HCT116 (cell line): ENCODE measurements at regions not wholly inside any gene's neighbourhood (a gene's known extent, or its start where the extent isn't known, plus 50 kb on each side); places are given as distances from the start of the nearest gene placed in this dataset.

Experiments used
- ATAC-seq: fragments of 200-7000 bp; cut with Tn5 transposase; 2 replicates; pipeline ENCODE4 v1.9.1; 2020; ENCODE audit warnings: mild to moderate bottlenecking, moderate library complexity
- BruUV-seq: library from RNA; stranded (reverse); fragments of 400-500 nt; replicated peaks from 2 replicates; lab custom pipeline; 2021; lab: Mats Ljungman, UMichigan
- CTCF ChIA-PET: fragments of 300-600 bp; sonication (Branson Sonifier 250); formaldehyde crosslinking; loops from one replicate; lab custom pipeline; 2021; ENCODE audit warnings: antibody characterized with exemption; lab: Charles Lee
- POLR2A ChIA-PET: fragments of 300-600, 350-600 bp; sonication (Branson Sonifier 250); formaldehyde crosslinking; loops from one replicate; lab custom pipeline; 2021; ENCODE audit warnings: antibody characterized with exemption; lab: Charles Lee
- RAD21 ChIA-PET, 2 experiments: fragments of 300-600 bp; sonication (Branson Sonifier 250); formaldehyde crosslinking; loops; one replicate each; lab custom pipeline; 2023; ENCODE audit warnings: low total read pairs in 2 of 2; ENCODE audit not compliant: uncharacterized antibody in 2 of 2, unreplicated experiment in 2 of 2, low non-redundant PET in 1 of 2; lab: Charles Lee
- DNase-seq: peaks from one replicate; pipeline ENCODE4 v3.0.0-alpha.2; 2010; ENCODE audit warnings: low read depth, low spot score
- H2AFZ ChIP-seq: fragments of 200-600 bp; shearing (Covaris generic), sonication (generic); 2 replicates; pipeline ENCODE4 v1.6.1; 2017; ENCODE audit warnings: low read depth, mixed run types, mixed read lengths, antibody characterized with exemption, low read length; ENCODE audit not compliant: poor library complexity, severe bottlenecking
- H3K27ac ChIP-seq: 2 replicates; pipeline ENCODE4 v1.5.1; 2012; ENCODE audit warnings: low read depth, low read length
- H3K27me3 ChIP-seq: fragments of 200-600 bp; sonication (generic); 2 replicates; pipeline ENCODE4 v1.6.1; 2016; ENCODE audit warnings: mixed run types, low read length, mixed read lengths; ENCODE audit not compliant: insufficient read depth
- H3K36me3 ChIP-seq, 2 experiments: fragments of 200-500 bp in 1 of 2; fragments of 200-600 bp in 1 of 2; sonication (Bioruptor generic) in 1 of 2; sonication (generic) in 1 of 2; 2 replicates each; pipeline versions ENCODE4 v1.5.1 to v1.6.1; 2014 to 2016; ENCODE audit warnings: low read length in 2 of 2, inconsistent platforms in 1 of 2, mixed read lengths in 1 of 2, mixed run types in 1 of 2; ENCODE audit not compliant: insufficient read depth in 2 of 2, control insufficient read depth in 1 of 2
- H3K4me1 ChIP-seq, 2 experiments: fragments of 200-600 bp in 1 of 2; sonication (generic) in 1 of 2; 2 replicates each; pipeline versions ENCODE4 v1.5.1 to v1.6.1; 2012 to 2017; ENCODE audit warnings: low read length in 2 of 2, inconsistent platforms in 1 of 2, mild to moderate bottlenecking in 1 of 2, mixed read lengths in 1 of 2, mixed run types in 1 of 2, moderate library complexity in 1 of 2; ENCODE audit not compliant: insufficient read depth in 2 of 2, control insufficient read depth in 1 of 2
- H3K4me2 ChIP-seq: fragments of 200-600 bp; sonication (generic); 2 replicates; pipeline ENCODE4 v1.6.1; 2017; ENCODE audit warnings: mixed run types, low read length, mixed read lengths
- H3K4me3 ChIP-seq, 2 experiments: fragments of 200-600 bp in 1 of 2; sonication (generic) in 1 of 2; replicated peaks in 1 of 2; 2 replicates each; pipeline ENCODE4 v1.5.1; 2011 to 2016; ENCODE audit warnings: low read length in 2 of 2, control low read depth in 1 of 2, low read depth in 1 of 2, mild to moderate bottlenecking in 1 of 2, mixed read lengths in 1 of 2, mixed run types in 1 of 2
- H3K79me2 ChIP-seq: fragments of 200-600 bp; sonication (generic); 2 replicates; pipeline ENCODE4 v1.6.1; 2017; ENCODE audit warnings: mild to moderate bottlenecking, mixed run types, low read length, moderate library complexity, mixed read lengths; ENCODE audit not compliant: insufficient read depth
- H3K9ac ChIP-seq: fragments of 200-600 bp; sonication (generic); 2 replicates; pipeline ENCODE4 v1.6.1; 2016; ENCODE audit warnings: low read length, mixed read lengths
- H3K9me2 ChIP-seq: fragments of 200-600 bp; sonication (generic), shearing (Covaris generic); 2 replicates; pipeline ENCODE4 v1.6.1; 2017; ENCODE audit warnings: mixed run types, mild to moderate bottlenecking, moderate library complexity; ENCODE audit not compliant: insufficient read depth
- H3K9me3 ChIP-seq, 2 experiments: fragments of 200-500 bp in 1 of 2; fragments of 200-600 bp in 1 of 2; sonication (Bioruptor generic) in 1 of 2; sonication (generic) in 1 of 2; 2 replicates each; pipeline ENCODE4 v1.6.1; 2014 to 2017; ENCODE audit warnings: low read length in 2 of 2, mixed read lengths in 2 of 2, inconsistent platforms in 1 of 2, low read depth in 1 of 2, mild to moderate bottlenecking in 1 of 2, mixed run types in 1 of 2, moderate library complexity in 1 of 2; ENCODE audit not compliant: control insufficient read depth in 1 of 2, insufficient read depth in 1 of 2
- H4K20me1 ChIP-seq: fragments of 200-600 bp; sonication (generic), shearing (Covaris generic); 2 replicates; pipeline ENCODE4 v1.6.1; 2017; ENCODE audit warnings: mixed run types, mild to moderate bottlenecking, moderate library complexity; ENCODE audit not compliant: insufficient read depth
- CEBPB ChIP-seq: IDR thresholded peaks from 2 replicates; pipeline ENCODE4 v1.6.1; 2012; ENCODE audit warnings: low read depth
- EGR1 ChIP-seq: IDR thresholded peaks from 2 replicates; pipeline ENCODE4 v1.6.1; 2012; ENCODE audit warnings: low read depth
- ELF1 ChIP-seq: IDR thresholded peaks from 2 replicates; pipeline ENCODE4 v1.6.1; 2012; ENCODE audit warnings: low read depth, borderline replicate concordance
- EZH2 ChIP-seq: fragments of 200-600 bp; sonication (generic); IDR thresholded peaks from 2 replicates; pipeline ENCODE4 v1.6.1; 2017; ENCODE audit warnings: antibody characterized with exemption, mixed run types
- EZH2phosphoT487 ChIP-seq: fragments of 200-600 bp; IDR thresholded peaks from 2 replicates; pipeline ENCODE4 v1.6.1; 2018; ENCODE audit warnings: antibody characterized with exemption, borderline replicate concordance
- FOSL1 ChIP-seq: IDR thresholded peaks from 2 replicates; pipeline ENCODE4 v1.6.1; 2012; ENCODE audit warnings: low read depth
- JUND ChIP-seq: IDR thresholded peaks from 2 replicates; pipeline ENCODE4 v1.6.1; 2012
- POLR2A ChIP-seq: IDR thresholded peaks from 2 replicates; pipeline ENCODE4 v1.7.0; 2011; ENCODE audit warnings: borderline replicate concordance; ENCODE audit not compliant: insufficient read depth, insufficient read length; ENCODE audit errors: extremely low read depth
- POLR2AphosphoS5 ChIP-seq: IDR thresholded peaks from 2 replicates; pipeline ENCODE4 v1.6.1; 2011; ENCODE audit warnings: mild to moderate bottlenecking, low read depth, low read length, moderate library complexity
- RAD21 ChIP-seq: IDR thresholded peaks from 2 replicates; pipeline ENCODE4 v1.6.1; 2012; ENCODE audit warnings: low read depth, mild to moderate bottlenecking
- SIN3A ChIP-seq: IDR thresholded peaks from 2 replicates; pipeline ENCODE4 v1.6.1; 2012; ENCODE audit warnings: low read depth
- SRF ChIP-seq: IDR thresholded peaks from 2 replicates; pipeline ENCODE4 v1.6.1; 2012; ENCODE audit warnings: low read depth
- TCF7L2 ChIP-seq: IDR thresholded peaks from 2 replicates; pipeline ENCODE4 v1.7.0; 2011; ENCODE audit warnings: borderline replicate concordance, inconsistent platforms; ENCODE audit not compliant: insufficient read depth, insufficient read length; ENCODE audit errors: extremely low read depth
- YY1 ChIP-seq: IDR thresholded peaks from 2 replicates; pipeline ENCODE4 v1.6.1; 2011; ENCODE audit warnings: low read length, low read depth, moderate library complexity, mild to moderate bottlenecking; ENCODE audit not compliant: insufficient replicate concordance; ENCODE audit errors: extremely low read depth
- ZBTB33 ChIP-seq: IDR thresholded peaks from 2 replicates; pipeline ENCODE4 v1.6.1; 2011; ENCODE audit warnings: mild to moderate bottlenecking, low read length, moderate library complexity; ENCODE audit not compliant: insufficient replicate concordance; ENCODE audit errors: extremely low read depth
- ZFX ChIP-seq: fragments of 450-650 bp; IDR thresholded peaks from 2 replicates; pipeline ENCODE4 v1.6.1; 2017
- intact Hi-C: fragments of 100-400 bp; cut with micrococcal nuclease; formaldehyde crosslinking; loops from 2 replicates; pipeline ENCODE4 v1.10.0; 2022
- TF ChIP-seq, protein P1 (sequence below): IDR thresholded peaks from 2 replicates; pipeline ENCODE4 v1.6.1; 2012; ENCODE audit warnings: low read depth
- TF ChIP-seq, protein P2 (sequence below), 3 experiments: fragments of 200-600 bp in 1 of 3; sonication (generic) in 1 of 3; IDR thresholded peaks in 2 of 3; conservative IDR thresholded peaks in 1 of 3; 2 replicates each; pipeline ENCODE4 v1.5.1; 2012 to 2017; ENCODE audit warnings: low read depth in 2 of 3, low read length in 2 of 3, antibody characterized with exemption in 1 of 3, borderline replicate concordance in 1 of 3, control low read depth in 1 of 3, mild to moderate bottlenecking in 1 of 3, mixed read lengths in 1 of 3, mixed run types in 1 of 3, moderate library complexity in 1 of 3; ENCODE audit not compliant: insufficient read depth in 1 of 3
- TF ChIP-seq, protein P3 (sequence below): IDR thresholded peaks from 2 replicates; pipeline ENCODE4 v1.6.1; 2012

- H3K4me3 ChIP-seq = no peak overlapping the region
- no peak for DNase-seq
- no peaks in the 10 kb centered on the region for H3K36me3 ChIP-seq
- POLR2A ChIA-PET = no interaction called here
- H3K9me3 ChIP-seq = peaks cover 3 to 9% of the 10 kb centered on the region in 2 experiments; a peak in 2 of 4 replicates
- TF ChIP-seq JUND = no peak
- TF ChIP-seq ZFX = no peak
- TF ChIP-seq ZBTB33 = no peak
- no peak for TF ChIP-seq POLR2A
- no peak for TF ChIP-seq FOSL1
- TF ChIP-seq CEBPB = no peak
- TF ChIP-seq EZH2 = no peak
- TF ChIP-seq SIN3A = no peak
- TF ChIP-seq, protein P1, sequence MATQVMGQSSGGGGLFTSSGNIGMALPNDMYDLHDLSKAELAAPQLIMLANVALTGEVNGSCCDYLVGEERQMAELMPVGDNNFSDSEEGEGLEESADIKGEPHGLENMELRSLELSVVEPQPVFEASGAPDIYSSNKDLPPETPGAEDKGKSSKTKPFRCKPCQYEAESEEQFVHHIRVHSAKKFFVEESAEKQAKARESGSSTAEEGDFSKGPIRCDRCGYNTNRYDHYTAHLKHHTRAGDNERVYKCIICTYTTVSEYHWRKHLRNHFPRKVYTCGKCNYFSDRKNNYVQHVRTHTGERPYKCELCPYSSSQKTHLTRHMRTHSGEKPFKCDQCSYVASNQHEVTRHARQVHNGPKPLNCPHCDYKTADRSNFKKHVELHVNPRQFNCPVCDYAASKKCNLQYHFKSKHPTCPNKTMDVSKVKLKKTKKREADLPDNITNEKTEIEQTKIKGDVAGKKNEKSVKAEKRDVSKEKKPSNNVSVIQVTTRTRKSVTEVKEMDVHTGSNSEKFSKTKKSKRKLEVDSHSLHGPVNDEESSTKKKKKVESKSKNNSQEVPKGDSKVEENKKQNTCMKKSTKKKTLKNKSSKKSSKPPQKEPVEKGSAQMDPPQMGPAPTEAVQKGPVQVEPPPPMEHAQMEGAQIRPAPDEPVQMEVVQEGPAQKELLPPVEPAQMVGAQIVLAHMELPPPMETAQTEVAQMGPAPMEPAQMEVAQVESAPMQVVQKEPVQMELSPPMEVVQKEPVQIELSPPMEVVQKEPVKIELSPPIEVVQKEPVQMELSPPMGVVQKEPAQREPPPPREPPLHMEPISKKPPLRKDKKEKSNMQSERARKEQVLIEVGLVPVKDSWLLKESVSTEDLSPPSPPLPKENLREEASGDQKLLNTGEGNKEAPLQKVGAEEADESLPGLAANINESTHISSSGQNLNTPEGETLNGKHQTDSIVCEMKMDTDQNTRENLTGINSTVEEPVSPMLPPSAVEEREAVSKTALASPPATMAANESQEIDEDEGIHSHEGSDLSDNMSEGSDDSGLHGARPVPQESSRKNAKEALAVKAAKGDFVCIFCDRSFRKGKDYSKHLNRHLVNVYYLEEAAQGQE = no peak
- TF ChIP-seq, protein P2, sequence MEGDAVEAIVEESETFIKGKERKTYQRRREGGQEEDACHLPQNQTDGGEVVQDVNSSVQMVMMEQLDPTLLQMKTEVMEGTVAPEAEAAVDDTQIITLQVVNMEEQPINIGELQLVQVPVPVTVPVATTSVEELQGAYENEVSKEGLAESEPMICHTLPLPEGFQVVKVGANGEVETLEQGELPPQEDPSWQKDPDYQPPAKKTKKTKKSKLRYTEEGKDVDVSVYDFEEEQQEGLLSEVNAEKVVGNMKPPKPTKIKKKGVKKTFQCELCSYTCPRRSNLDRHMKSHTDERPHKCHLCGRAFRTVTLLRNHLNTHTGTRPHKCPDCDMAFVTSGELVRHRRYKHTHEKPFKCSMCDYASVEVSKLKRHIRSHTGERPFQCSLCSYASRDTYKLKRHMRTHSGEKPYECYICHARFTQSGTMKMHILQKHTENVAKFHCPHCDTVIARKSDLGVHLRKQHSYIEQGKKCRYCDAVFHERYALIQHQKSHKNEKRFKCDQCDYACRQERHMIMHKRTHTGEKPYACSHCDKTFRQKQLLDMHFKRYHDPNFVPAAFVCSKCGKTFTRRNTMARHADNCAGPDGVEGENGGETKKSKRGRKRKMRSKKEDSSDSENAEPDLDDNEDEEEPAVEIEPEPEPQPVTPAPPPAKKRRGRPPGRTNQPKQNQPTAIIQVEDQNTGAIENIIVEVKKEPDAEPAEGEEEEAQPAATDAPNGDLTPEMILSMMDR (IDR thresholded peaks at IDR 0.05 in 2 of 3, conservative IDR thresholded peaks at IDR 0.05 in 1 of 3; ENCODE audit: borderline replicate concordance in 1 of 3, insufficient read depth in 1 of 3, low read depth in 2 of 3, low read length in 2 of 3) = no peak
- no peak for TF ChIP-seq EZH2phosphoT487
- TF ChIP-seq TCF7L2 = no peak
- TF ChIP-seq SRF = no peak
- no peak for TF ChIP-seq YY1
- no peak for TF ChIP-seq POLR2AphosphoS5
- no peak for TF ChIP-seq EGR1
- TF ChIP-seq RAD21 = no peak
- TF ChIP-seq, protein P3, sequence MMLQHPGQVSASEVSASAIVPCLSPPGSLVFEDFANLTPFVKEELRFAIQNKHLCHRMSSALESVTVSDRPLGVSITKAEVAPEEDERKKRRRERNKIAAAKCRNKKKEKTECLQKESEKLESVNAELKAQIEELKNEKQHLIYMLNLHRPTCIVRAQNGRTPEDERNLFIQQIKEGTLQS = no peak
- TF ChIP-seq ELF1 = no peak
- TF ChIP-seq, all 23 proteins: peak for 0
- Histone ChIP-seq H4K20me1 (no peaks in the 10 kb centered on the region), H3K79me2 (no peaks in the 10 kb centered on the region), H3K4me2 (no peak overlapping the region), H2AFZ (no peak overlapping the region), H3K9ac (no peak overlapping the region), H3K27me3 (no peaks in the 10 kb centered on the region), H3K4me1 (no peaks in the 10 kb centered on the region), H3K27ac (no peak overlapping the region), H3K9me2 (no peaks in the 10 kb centered on the region)
- ChIA-PET RAD21 (no interaction called here), CTCF (no interaction called here)
- intact Hi-C loops = no loop called here
- no peak for ATAC-seq
- BruUV-seq = no TSS peak
Observed at GRCh38 chr7:69517985-69518704, 80.1 kb upstream of the AUTS2 start.
